A549 (cell line): ENCODE measurements at regions not wholly inside any gene's neighbourhood (a gene's known extent, or its start where the extent isn't known, plus 50 kb on each side); places are given as distances from the start of the nearest gene placed in this dataset.

Source experiments
- ATAC-seq, 2 experiments: fragments of 200-7000 bp in 1 of 2; fragments of >200 bp in 1 of 2; cut with Nextera tagmentation in 1 of 2; cut with Tn5 transposase in 1 of 2; 3 replicates each; pipeline versions ENCODE4 v1.8.0 to v1.9.1; 2018 to 2020; ENCODE audit warnings: mild to moderate bottlenecking in 1 of 2, moderate library complexity in 1 of 2
- CTCF ChIA-PET: fragments of 300-600 bp; sonication (Branson Sonifier 250); formaldehyde crosslinking; extraction: SDS; loops from one replicate; lab custom pipeline; 2021; ENCODE audit warnings: antibody characterized with exemption, inconsistent platforms; lab: Yijun Ruan, JAX
- POLR2A ChIA-PET: fragments of 350-600 bp; formaldehyde crosslinking; extraction: SDS; loops from one replicate; lab custom pipeline; 2021; ENCODE audit warnings: antibody characterized with exemption, inconsistent platforms; lab: Yijun Ruan, JAX
- DNase-seq, 2 experiments: peaks; one replicate each; pipeline versions ENCODE4 v3.0.0 to v3.0.0-alpha.2; 2011 to 2016; ENCODE audit warnings: low read depth in 1 of 2, low spot score in 1 of 2
- FAIRE-seq: peaks from 2 replicates; lab custom pipeline; 2011; peaks lifted over from hg19 to GRCh38; lab: Jason Lieb, UNC
- H3K27ac ChIP-seq, 2 experiments: fragments of >200 bp; sonication (Bioruptor Twin); formaldehyde crosslinking; 3 replicates each; pipeline ENCODE4 v1.5.1; 2016 to 2017
- H3K4me1 ChIP-seq: fragments of >200 bp; sonication (Bioruptor Twin); formaldehyde crosslinking; 3 replicates; pipeline ENCODE4 v1.6.1; 2016
- H3K4me2 ChIP-seq: fragments of >200 bp; sonication (Bioruptor Twin); formaldehyde crosslinking; 3 replicates; pipeline ENCODE4 v1.6.1; 2016
- H3K4me3 ChIP-seq: fragments of >200 bp; sonication (Bioruptor Twin); formaldehyde crosslinking; 3 replicates; pipeline ENCODE4 v1.5.1; 2016
- H3K9me3 ChIP-seq: fragments of >200 bp; sonication (Bioruptor Twin); formaldehyde crosslinking; 3 replicates; pipeline ENCODE4 v1.6.1; 2016
- ATOH8 ChIP-seq: fragments of 250-450 bp; sonication (Bioruptor Pico); IDR thresholded peaks from 2 replicates; pipeline ENCODE4 v1.5.0; 2020; ENCODE audit warnings: low read depth, mild to moderate bottlenecking, moderate library complexity
- BHLHE40 ChIP-seq: IDR thresholded peaks from 2 replicates; pipeline ENCODE4 v1.6.1; 2012; ENCODE audit warnings: low read depth, low read length, inconsistent platforms
- CEBPB ChIP-seq, 2 experiments: fragments of >200 bp in 1 of 2; sonication (Bioruptor Twin) in 1 of 2; formaldehyde crosslinking in 1 of 2; IDR thresholded peaks; 2 replicates each; pipeline ENCODE4 v1.6.1; 2012 to 2016
- CHD2 ChIP-seq: fragments of 150-350 bp; IDR thresholded peaks from 2 replicates; pipeline ENCODE4 v1.6.1; 2014; ENCODE audit warnings: low read length; ENCODE audit not compliant: partially characterized antibody
- E2F6 ChIP-seq: IDR thresholded peaks from 2 replicates; pipeline ENCODE4 v1.6.1; 2012; ENCODE audit warnings: low read depth, borderline replicate concordance
- EHMT2 ChIP-seq: fragments of 200-600 bp; sonication (generic); IDR thresholded peaks from 2 replicates; pipeline ENCODE4 v1.6.1; 2016; ENCODE audit warnings: antibody characterized with exemption, low read depth, mild to moderate bottlenecking, moderate library complexity
- EP300 ChIP-seq, 2 experiments: fragments of >200 bp; sonication (Bioruptor Twin); formaldehyde crosslinking; IDR thresholded peaks; 2 replicates in 1 of 2; 3 replicates in 1 of 2; pipeline ENCODE4 v1.6.1; 2016 to 2017
- FOSL2 ChIP-seq, 2 experiments: fragments of 450-650 bp in 1 of 2; fragments of >200 bp in 1 of 2; sonication (Bioruptor Twin) in 1 of 2; formaldehyde crosslinking; IDR thresholded peaks; 2 replicates each; pipeline versions ENCODE4 v1.5.0 to v1.6.1; 2016 to 2020; ENCODE audit warnings: mild to moderate bottlenecking in 1 of 2, moderate library complexity in 1 of 2
- HOXA7 ChIP-seq: fragments of 250-450 bp; sonication (Bioruptor Pico); IDR thresholded peaks from 2 replicates; pipeline ENCODE4 v1.5.0; 2020; ENCODE audit warnings: mild to moderate bottlenecking, moderate library complexity
- KDM1A ChIP-seq: fragments of 200-600 bp; sonication (generic); IDR thresholded peaks from 2 replicates; pipeline ENCODE4 v1.6.1; 2016; ENCODE audit warnings: low read depth, mild to moderate bottlenecking
- MAFK ChIP-seq: fragments of 450-650 bp; IDR thresholded peaks from 2 replicates; pipeline ENCODE4 v1.6.1; 2014; ENCODE audit not compliant: partially characterized antibody
- MAX ChIP-seq: IDR thresholded peaks from 2 replicates; pipeline ENCODE4 v1.6.1; 2012
- MAZ ChIP-seq: fragments of 150-350 bp; IDR thresholded peaks from 2 replicates; pipeline ENCODE4 v1.6.1; 2014; ENCODE audit warnings: antibody characterized with exemption, low read depth, low read length, borderline replicate concordance
- NFE2L2 ChIP-seq: fragments of 150-350 bp; conservative IDR thresholded peaks from 2 replicates; pipeline ENCODE4 v1.6.1; 2014; ENCODE audit warnings: low read length
- POLR2AphosphoS2 ChIP-seq: conservative IDR thresholded peaks from 2 replicates; pipeline ENCODE4 v1.6.1; 2012; ENCODE audit warnings: low read length, improper control_type of control experiment, inconsistent platforms
- RCOR1 ChIP-seq: fragments of 150-350 bp; IDR thresholded peaks from 2 replicates; pipeline ENCODE4 v1.6.1; 2014; ENCODE audit warnings: antibody characterized with exemption, low read length, low read depth
- SMC3 ChIP-seq: fragments of >200 bp; sonication (Bioruptor Twin); formaldehyde crosslinking; IDR thresholded peaks from 3 replicates; pipeline ENCODE4 v1.6.1; 2018; ENCODE audit warnings: inconsistent platforms
- ZC3H11A ChIP-seq: fragments of 450-650 bp; IDR thresholded peaks from 2 replicates; pipeline ENCODE4 v1.6.1; 2014; ENCODE audit warnings: antibody characterized with exemption, mild to moderate bottlenecking
- ZSCAN20 ChIP-seq: fragments of 250-450 bp; sonication (Bioruptor Pico); IDR thresholded peaks from 2 replicates; pipeline ENCODE4 v1.8.0; 2022; ENCODE audit warnings: mild to moderate bottlenecking, moderate library complexity
- WGBS: methylation state at CpG from one replicate; pipeline ENCODE4 v1.1.6; 2017; ENCODE audit errors: missing lambda C conversion rate; 5-methylcytosine and 5-hydroxymethylcytosine counted together
- TF ChIP-seq, protein P1 (sequence below): IDR thresholded peaks from 2 replicates; pipeline ENCODE4 v1.6.1; 2012
- TF ChIP-seq, protein P2 (sequence below): fragments of 450-650 bp; IDR thresholded peaks from 2 replicates; pipeline ENCODE4 v1.6.1; 2014; ENCODE audit warnings: antibody characterized with exemption

DNA sequence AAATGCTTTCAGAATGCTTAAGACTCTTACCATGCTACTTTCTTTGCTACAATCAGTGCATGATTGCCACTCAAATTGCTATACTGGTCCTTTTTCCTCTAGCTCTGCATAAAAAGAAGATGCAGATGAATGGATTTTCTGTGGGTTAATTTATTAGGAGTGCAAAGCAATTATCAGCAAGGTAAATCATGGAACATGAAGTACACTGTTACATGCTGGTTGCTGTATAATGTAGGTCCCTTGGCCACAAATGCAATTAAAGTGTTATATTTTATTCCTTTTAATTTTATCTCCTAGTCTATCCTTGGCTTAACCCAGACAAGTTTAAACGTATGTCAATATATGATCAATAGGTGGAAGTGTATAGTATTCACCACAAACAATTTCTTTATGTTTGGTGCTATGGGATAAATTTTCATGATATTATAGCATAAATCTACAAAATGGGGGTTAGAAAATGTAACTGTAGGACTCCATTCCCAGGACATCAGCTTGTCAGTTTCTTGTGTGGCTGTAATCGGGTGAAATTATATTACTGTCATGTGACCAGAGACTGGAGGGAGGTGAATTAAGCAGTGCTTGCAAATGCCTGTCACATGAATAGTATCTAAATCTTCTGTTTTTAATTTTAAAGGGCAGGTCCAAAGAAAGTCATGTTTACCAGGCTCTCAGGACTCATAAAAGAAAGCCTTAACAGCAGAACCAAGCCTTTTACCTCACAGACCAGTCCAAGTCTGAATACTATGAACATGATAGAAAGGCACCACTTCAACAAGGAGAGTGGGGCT lies 176.9 kb upstream of the ID4 start:
- 57% methylated on average over 2 of the region's 2 CpGs for WGBS
- Histone ChIP-seq H3K4me2 (no peak overlapping the region), H3K27ac (no peak overlapping the region), H3K4me3 (no peak overlapping the region), H3K4me1 (no peaks in the 10 kb centered on the region), H3K9me3 (no peaks in the 10 kb centered on the region)
- DNase-seq: no peak
- ChIA-PET POLR2A (no interaction called here), CTCF (interaction anchor here (1.5 kb wide), 1 partner anchor 663 kb away, joined by 3 read pairs; no protein-coding TSS in a partner anchor)
- FAIRE-seq: no peak
- ATAC-seq: no peak
- TF ChIP-seq, protein P1, sequence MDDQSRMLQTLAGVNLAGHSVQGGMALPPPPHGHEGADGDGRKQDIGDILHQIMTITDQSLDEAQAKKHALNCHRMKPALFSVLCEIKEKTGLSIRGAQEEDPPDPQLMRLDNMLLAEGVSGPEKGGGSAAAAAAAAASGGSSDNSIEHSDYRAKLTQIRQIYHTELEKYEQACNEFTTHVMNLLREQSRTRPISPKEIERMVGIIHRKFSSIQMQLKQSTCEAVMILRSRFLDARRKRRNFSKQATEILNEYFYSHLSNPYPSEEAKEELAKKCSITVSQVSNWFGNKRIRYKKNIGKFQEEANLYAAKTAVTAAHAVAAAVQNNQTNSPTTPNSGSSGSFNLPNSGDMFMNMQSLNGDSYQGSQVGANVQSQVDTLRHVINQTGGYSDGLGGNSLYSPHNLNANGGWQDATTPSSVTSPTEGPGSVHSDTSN: no peak
- TF ChIP-seq NFE2L2 (no peak), ATOH8 (CRISPR knock-in tag) (no peak), KDM1A (no peak), POLR2AphosphoS2 (no peak), MAX (no peak), MAFK (no peak), BHLHE40 (no peak), FOSL2 (IDR thresholded peaks at IDR 0.05) (no peak), FOSL2 (CRISPR knock-in tag; IDR thresholded peaks at IDR 0.05) (no peak), SMC3 (no peak), RCOR1 (no peak), E2F6 (no peak)

GRCh38 chr6:19662911-19663310 lies 174.3 kb upstream of the ID4 start:
- no peak overlapping the region for H3K27ac ChIP-seq
- CTCF ChIA-PET: no interaction called here
- TF ChIP-seq ATOH8 (CRISPR knock-in tag) (no peak), ZSCAN20 (no peak), CHD2 (no peak), ZC3H11A (no peak), MAZ (no peak), FOSL2 (IDR thresholded peaks at IDR 0.05) (no peak), FOSL2 (CRISPR knock-in tag; IDR thresholded peaks at IDR 0.05) (no peak)
- TF ChIP-seq, protein P2, sequence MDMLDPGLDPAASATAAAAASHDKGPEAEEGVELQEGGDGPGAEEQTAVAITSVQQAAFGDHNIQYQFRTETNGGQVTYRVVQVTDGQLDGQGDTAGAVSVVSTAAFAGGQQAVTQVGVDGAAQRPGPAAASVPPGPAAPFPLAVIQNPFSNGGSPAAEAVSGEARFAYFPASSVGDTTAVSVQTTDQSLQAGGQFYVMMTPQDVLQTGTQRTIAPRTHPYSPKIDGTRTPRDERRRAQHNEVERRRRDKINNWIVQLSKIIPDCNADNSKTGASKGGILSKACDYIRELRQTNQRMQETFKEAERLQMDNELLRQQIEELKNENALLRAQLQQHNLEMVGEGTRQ: no peak
- TF ChIP-seq, all 56 proteins: peak for 0
- H3K4me1 ChIP-seq: no peaks in the 10 kb centered on the region
- H3K9me3 ChIP-seq: no peaks in the 10 kb centered on the region
- no peak overlapping the region for H3K4me2 ChIP-seq
- ATAC-seq (no peak), DNase-seq (no peak), FAIRE-seq (no peak)
- H3K4me3 ChIP-seq: no peak overlapping the region
- 53% methylated on average over 3 of the region's 3 CpGs for WGBS
- POLR2A ChIA-PET: no interaction called here

DNA sequence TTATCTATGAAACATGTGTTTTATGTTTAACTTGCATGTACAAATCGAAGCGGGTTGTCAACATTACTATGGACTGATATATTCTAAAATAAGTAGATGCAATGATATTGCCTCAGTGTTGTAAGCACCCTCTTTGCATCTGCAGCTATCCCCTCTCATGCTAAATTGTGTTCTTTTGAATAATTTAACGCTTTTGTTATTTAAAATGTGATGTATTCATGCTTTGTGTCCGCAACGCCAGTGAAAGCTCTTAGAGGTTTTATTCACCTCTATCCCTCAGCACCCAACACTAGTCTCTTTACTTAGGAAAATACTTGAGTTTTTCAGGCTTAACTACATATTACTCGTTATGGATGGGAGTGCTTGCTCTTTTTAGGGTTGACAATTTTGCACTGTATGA lies 173.7 kb upstream of the ID4 start:
- no peak overlapping the region for H3K4me3 ChIP-seq
- POLR2A ChIA-PET: no interaction called here
- H3K4me1 ChIP-seq: peaks cover under 1% of the 10 kb centered on the region; the same call in 1 of the 3 replicates
- FAIRE-seq (no peak), ATAC-seq (no peak), DNase-seq (no peak)
- H3K27ac ChIP-seq: no peak overlapping the region
- no peak overlapping the region for H3K4me2 ChIP-seq
- no peaks in the 10 kb centered on the region for H3K9me3 ChIP-seq
- 69% methylated on average over 6 of the region's 6 CpGs for WGBS
- TF ChIP-seq HOXA7 (CRISPR knock-in tag): no peak
- TF ChIP-seq EP300 (IDR thresholded peaks at IDR 0.05): no peak
- no peak for TF ChIP-seq MAFK
- no peak for TF ChIP-seq EHMT2
- TF ChIP-seq ZC3H11A: no peak
- TF ChIP-seq POLR2AphosphoS2: no peak
- TF ChIP-seq CEBPB (IDR thresholded peaks at IDR 0.05): no peak
- no peak for TF ChIP-seq MAZ
- CTCF ChIA-PET: no interaction called here
